Tongue (tissue), 1 donor: ENCODE measurements at regions not wholly inside any gene's neighbourhood (a gene's known extent, or its start where the extent isn't known, plus 50 kb on each side); places are given as distances from the start of the nearest gene placed in this dataset.
A peak's percentile ranks its signal among the peaks of the same experiment; 100 is the strongest.

Experiments
- DNase-seq: peaks from one replicate; pipeline ENCODE4 v3.0.0-alpha.2; 2015

- DNase-seq: peak; percentile 18
These were observed 1401.7 kb downstream of the NCAM2 start for GRCh38 chr21:22399681-22400514.

GRCh38 chr21:22409571-22409970, 1411.4 kb downstream of the NCAM2 start:
- no peak for DNase-seq

- no peak for DNase-seq
These were observed 1418.3 kb downstream of the NCAM2 start for GRCh38 chr21:22416555-22416954.

- DNase-seq: no peak
These were observed 1423.4 kb downstream of the NCAM2 start for GRCh38 chr21:22421416-22422180.

- DNase-seq: no peak
These were observed 1440.3 kb downstream of the NCAM2 start for GRCh38 chr21:22438428-22439086.

GRCh38 chr21:22444990-22445389, 1446.8 kb downstream of the NCAM2 start:
- no peak for DNase-seq

GRCh38 chr21:22450507-22450906, 1452.3 kb downstream of the NCAM2 start:
- no peak for DNase-seq

- DNase-seq: no peak
These were observed 1458.0 kb downstream of the NCAM2 start for GRCh38 chr21:22456241-22456640.

- no peak for DNase-seq
These were observed 1470.7 kb downstream of the NCAM2 start for GRCh38 chr21:22468893-22469292.

- DNase-seq: no peak
These were observed 1476.2 kb downstream of the NCAM2 start for GRCh38 chr21:22474403-22474802.

- DNase-seq: no peak
These were observed 1478.0 kb downstream of the NCAM2 start for GRCh38 chr21:22476214-22476613.

- DNase-seq: no peak
These were observed 1478.8 kb downstream of the NCAM2 start for GRCh38 chr21:22476726-22477646.

- no peak for DNase-seq
These were observed 1491.8 kb downstream of the NCAM2 start for GRCh38 chr21:22490049-22490448.

GRCh38 chr21:22516230-22516629, 1518.0 kb downstream of the NCAM2 start:
- no peak for DNase-seq

- no peak for DNase-seq
These were observed 1537.4 kb downstream of the NCAM2 start for GRCh38 chr21:22535630-22536029.

- DNase-seq: no peak
These were observed 1538.3 kb downstream of the NCAM2 start for GRCh38 chr21:22536509-22536908.

GRCh38 chr21:22544747-22545146, 1546.5 kb downstream of the NCAM2 start:
- DNase-seq: no peak

GRCh38 chr21:22552390-22552789, 1554.2 kb downstream of the NCAM2 start:
- no peak for DNase-seq

GRCh38 chr21:22554690-22555316, 1556.6 kb downstream of the NCAM2 start:
- no peak for DNase-seq

GRCh38 chr21:22556829-22557228, 1558.6 kb downstream of the NCAM2 start:
- DNase-seq: no peak

- DNase-seq: no peak
These were observed 1563.7 kb downstream of the NCAM2 start for GRCh38 chr21:22561946-22562345.
